ENCODE measurements at regions not wholly inside any gene's neighbourhood (a gene's known extent, or its start where the extent isn't known, plus 50 kb on each side); places are given as distances from the start of the nearest gene placed in this dataset.
"Not testable (repeated sequence)": the region's sequence is repeated elsewhere in the genome, so short reads cannot be mapped to it uniquely, and the experiment has no call there.

DNA sequence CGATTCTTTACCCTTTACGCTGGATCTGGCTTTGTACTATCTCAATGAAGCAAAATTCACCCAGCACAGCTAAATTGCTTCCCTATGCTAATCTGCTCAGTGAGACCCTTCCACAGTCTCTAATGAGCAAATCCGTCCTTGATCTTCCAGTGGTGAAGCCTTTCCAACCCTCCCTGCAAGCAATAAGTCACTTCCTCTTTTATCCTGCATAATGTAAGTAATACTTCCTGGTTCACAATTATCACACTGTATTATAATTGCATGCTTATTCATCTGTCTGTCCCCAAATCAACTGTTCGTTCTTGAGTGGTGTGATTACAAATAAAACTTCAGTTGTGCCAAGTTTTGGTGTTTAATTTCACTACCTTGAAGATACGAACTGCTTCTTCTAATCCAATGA lies 404.0 kb downstream of the ADCYAP1 start:
- Histone ChIP-seq H3K27ac (no peak overlapping the region), H3K4me3 (no peak overlapping the region)
- TF ChIP-seq, protein P1, sequence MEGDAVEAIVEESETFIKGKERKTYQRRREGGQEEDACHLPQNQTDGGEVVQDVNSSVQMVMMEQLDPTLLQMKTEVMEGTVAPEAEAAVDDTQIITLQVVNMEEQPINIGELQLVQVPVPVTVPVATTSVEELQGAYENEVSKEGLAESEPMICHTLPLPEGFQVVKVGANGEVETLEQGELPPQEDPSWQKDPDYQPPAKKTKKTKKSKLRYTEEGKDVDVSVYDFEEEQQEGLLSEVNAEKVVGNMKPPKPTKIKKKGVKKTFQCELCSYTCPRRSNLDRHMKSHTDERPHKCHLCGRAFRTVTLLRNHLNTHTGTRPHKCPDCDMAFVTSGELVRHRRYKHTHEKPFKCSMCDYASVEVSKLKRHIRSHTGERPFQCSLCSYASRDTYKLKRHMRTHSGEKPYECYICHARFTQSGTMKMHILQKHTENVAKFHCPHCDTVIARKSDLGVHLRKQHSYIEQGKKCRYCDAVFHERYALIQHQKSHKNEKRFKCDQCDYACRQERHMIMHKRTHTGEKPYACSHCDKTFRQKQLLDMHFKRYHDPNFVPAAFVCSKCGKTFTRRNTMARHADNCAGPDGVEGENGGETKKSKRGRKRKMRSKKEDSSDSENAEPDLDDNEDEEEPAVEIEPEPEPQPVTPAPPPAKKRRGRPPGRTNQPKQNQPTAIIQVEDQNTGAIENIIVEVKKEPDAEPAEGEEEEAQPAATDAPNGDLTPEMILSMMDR (IDR thresholded peaks at IDR 0.05): no peak
- DNase-seq (ENCODE audit: low spot score): no peak

- no peak overlapping the region for H3K27ac ChIP-seq
- no peak for DNase-seq (ENCODE audit: low spot score)
- TF ChIP-seq, protein P1 (IDR thresholded peaks at IDR 0.05): no peak
- no peak overlapping the region for H3K4me3 ChIP-seq
Measured at GRCh38 chr18:1311376-1311775, 406.7 kb downstream of the ADCYAP1 start.

- not testable (repeated sequence) for DNase-seq (ENCODE audit: low spot score); H3K4me3 ChIP-seq; H3K27ac ChIP-seq
Measured at GRCh38 chr18:1335345-1335744, 430.7 kb downstream of the ADCYAP1 start.

- Histone ChIP-seq H3K4me3 (no peak overlapping the region), H3K27ac (no peak overlapping the region)
- no peak for DNase-seq (ENCODE audit: low spot score)
- TF ChIP-seq, protein P1 (IDR thresholded peaks at IDR 0.05): no peak
Measured at GRCh38 chr18:1350931-1351450, 446.3 kb downstream of the ADCYAP1 start.

DNA sequence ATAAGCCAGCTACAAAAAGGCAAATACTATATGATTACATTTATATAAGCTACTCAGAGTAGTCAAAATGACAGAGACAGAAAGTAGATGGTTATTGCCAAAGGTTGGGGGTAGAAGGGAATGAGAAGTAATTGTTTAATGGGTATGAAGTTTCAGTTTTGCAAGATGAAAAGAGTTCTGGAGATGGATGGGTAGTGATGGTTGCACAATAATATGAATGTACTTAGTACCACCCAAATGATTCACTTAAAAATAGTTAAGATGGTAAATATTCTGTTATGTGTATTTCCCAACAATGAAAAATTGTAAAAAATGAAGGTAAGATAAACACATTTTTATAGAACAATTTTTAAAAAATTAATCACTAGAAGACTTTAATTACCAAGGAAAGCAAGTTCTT lies 448.4 kb downstream of the ADCYAP1 start:
- H3K4me3 ChIP-seq: no peak overlapping the region
- DNase-seq (ENCODE audit: low spot score): no peak
- TF ChIP-seq, protein P1 (IDR thresholded peaks at IDR 0.05): no peak
- no peak overlapping the region for H3K27ac ChIP-seq

DNA sequence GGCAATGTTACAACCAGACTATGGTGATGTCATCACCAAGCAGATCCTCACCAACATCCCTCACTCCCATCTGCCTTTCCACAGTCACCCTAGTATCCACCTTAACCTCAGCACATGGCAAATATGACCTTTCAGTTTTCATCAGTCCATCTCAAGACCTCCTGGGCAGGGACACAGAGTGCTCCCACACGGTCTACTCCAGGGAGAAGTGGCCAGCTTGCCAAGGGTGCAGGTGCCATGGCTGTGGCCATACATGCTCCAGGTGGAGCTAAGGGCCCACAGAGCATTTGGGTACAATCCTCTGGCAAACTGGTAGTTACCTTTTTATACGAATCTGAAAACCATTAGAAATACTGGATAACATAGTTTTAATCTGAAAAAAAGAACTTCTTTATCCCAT lies 453.1 kb downstream of the ADCYAP1 start:
- TF ChIP-seq, protein P1 (IDR thresholded peaks at IDR 0.05): no peak
- no peak overlapping the region for H3K4me3 ChIP-seq
- no peak for DNase-seq (ENCODE audit: low spot score)
- H3K27ac ChIP-seq: no peak overlapping the region

DNA sequence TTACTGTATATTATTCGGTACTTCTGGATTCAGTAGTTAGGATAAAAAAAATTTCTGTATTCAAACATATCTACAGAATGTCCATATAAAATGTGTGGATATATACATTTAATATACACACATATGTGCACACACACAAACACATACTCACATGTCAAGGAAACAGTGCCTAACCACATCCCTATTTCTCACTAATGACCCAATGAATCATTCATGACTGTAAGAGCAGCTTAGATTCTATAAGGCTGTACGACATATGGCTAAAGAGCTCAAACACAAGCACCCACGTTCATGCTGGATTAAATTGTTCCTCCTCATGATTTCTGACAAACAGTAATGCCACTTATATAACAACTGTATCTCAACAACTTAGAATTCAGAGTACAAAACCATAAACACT lies 457.3 kb downstream of the ADCYAP1 start:
- no peak overlapping the region for H3K4me3 ChIP-seq
- H3K27ac ChIP-seq: no peak overlapping the region
- no peak for DNase-seq (ENCODE audit: low spot score)
- TF ChIP-seq, protein P1 (IDR thresholded peaks at IDR 0.05): no peak

- TF ChIP-seq, protein P1 (IDR thresholded peaks at IDR 0.05): no peak
- H3K4me3 ChIP-seq: no peak overlapping the region
- DNase-seq (ENCODE audit: low spot score): no peak
- H3K27ac ChIP-seq: no peak overlapping the region
Measured at GRCh38 chr18:1370552-1370951, 465.9 kb downstream of the ADCYAP1 start.
